ENCODE measurements at regions not wholly inside any gene's neighbourhood (a gene's known extent, or its start where the extent isn't known, plus 50 kb on each side); places are given as distances from the start of the nearest gene placed in this dataset.

GRCh38 chr17:45679426-45679825 lies 104.7 kb upstream of the CRHR1 start:
- no peak for DNase-seq (ENCODE audit: low read depth in 3 of 3, low spot score in 2 of 3)

- no peak for DNase-seq (ENCODE audit: low read depth in 3 of 3, low spot score in 2 of 3)
Observed at GRCh38 chr17:45680360-45680759, 103.8 kb upstream of the CRHR1 start.

- no peak for DNase-seq (ENCODE audit: low read depth in 3 of 3, low spot score in 2 of 3)
Observed at GRCh38 chr17:45681706-45682105, 102.4 kb upstream of the CRHR1 start.

DNA sequence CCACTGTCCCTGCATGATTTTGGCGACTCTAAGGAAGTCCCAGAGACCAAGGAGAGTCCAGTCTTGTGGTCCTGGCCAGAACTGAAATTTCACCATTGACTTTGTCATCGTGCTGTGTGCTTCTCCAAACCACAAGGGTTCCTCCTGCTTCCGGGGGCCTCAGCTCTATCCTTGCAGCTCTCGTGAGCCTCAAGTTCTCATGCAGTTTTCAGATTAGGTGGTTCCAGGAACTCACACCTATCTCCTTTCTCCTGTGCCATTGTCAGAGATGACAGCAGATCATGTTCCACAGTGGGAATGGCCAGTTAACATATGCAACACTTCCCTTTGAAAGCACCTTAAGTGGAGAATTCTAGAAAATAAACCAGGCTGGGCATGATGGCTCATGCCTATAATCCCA lies 97.9 kb upstream of the CRHR1 start:
- DNase-seq (ENCODE audit: low read depth in 3 of 3, low spot score in 2 of 3), result no peak

- no peak for DNase-seq (ENCODE audit: low read depth in 3 of 3, low spot score in 2 of 3)
Observed at GRCh38 chr17:45687594-45687993, 96.5 kb upstream of the CRHR1 start.

- DNase-seq (ENCODE audit: low read depth in 3 of 3, low spot score in 2 of 3), result no peak
Observed at GRCh38 chr17:45688353-45688752, 95.8 kb upstream of the CRHR1 start.

DNA sequence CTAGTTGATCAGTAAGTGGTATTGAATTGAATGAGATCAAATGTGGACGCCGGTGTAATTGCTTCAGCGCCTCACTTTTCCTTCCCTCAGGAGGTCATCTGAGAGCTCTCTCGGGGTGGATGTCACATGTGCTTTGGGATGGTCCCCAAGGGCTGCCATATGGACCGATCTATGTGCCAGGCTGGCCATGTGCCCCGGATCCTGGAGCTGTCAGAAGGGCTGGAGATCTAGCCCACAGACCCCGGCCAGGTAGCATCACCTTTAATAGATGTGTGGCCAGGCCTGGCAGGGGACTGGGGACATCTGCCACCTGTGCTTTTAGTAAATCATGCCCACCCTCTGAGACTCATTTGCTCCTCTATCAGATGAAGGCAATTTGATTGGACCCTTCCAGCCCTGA lies 95.3 kb upstream of the CRHR1 start:
- DNase-seq (ENCODE audit: low read depth in 3 of 3, low spot score in 2 of 3), result no peak

- DNase-seq (ENCODE audit: low read depth in 3 of 3, low spot score in 2 of 3), result no peak
Observed at GRCh38 chr17:45689451-45689850, 94.7 kb upstream of the CRHR1 start.

- DNase-seq (ENCODE audit: low read depth in 3 of 3, low spot score in 2 of 3), result no peak
Observed at GRCh38 chr17:45690625-45691275, 93.4 kb upstream of the CRHR1 start.

DNA sequence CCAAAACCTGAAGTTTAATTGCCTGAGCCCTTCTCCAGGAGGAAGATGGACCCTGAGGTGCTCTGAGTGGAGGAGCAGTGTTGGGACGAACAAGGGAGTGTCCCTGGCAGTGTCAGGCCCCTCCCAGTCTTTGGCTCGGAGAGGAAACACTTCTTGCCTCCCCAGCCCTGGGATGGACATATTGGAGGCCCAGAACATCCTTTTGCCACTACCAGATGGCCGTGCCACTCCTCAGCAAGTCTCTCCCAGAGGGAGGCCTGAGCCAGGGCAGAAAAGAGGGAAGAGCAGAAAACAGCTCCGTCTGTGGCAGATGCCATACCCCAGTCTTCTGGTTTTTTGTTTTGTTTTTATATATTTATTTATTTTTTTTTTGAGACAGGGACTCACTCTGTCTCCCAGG lies 91.5 kb upstream of the CRHR1 start:
- no peak for DNase-seq (ENCODE audit: low read depth in 3 of 3, low spot score in 2 of 3)

GRCh38 chr17:45693792-45694191 lies 90.3 kb upstream of the CRHR1 start:
- no peak for DNase-seq (ENCODE audit: low read depth in 3 of 3, low spot score in 2 of 3)

- no peak for DNase-seq (ENCODE audit: low read depth in 3 of 3, low spot score in 2 of 3)
Observed at GRCh38 chr17:45696442-45696841, 87.7 kb upstream of the CRHR1 start.

GRCh38 chr17:45697076-45697475 lies 87.0 kb upstream of the CRHR1 start:
- no peak for DNase-seq (ENCODE audit: low read depth in 3 of 3, low spot score in 2 of 3)

DNA sequence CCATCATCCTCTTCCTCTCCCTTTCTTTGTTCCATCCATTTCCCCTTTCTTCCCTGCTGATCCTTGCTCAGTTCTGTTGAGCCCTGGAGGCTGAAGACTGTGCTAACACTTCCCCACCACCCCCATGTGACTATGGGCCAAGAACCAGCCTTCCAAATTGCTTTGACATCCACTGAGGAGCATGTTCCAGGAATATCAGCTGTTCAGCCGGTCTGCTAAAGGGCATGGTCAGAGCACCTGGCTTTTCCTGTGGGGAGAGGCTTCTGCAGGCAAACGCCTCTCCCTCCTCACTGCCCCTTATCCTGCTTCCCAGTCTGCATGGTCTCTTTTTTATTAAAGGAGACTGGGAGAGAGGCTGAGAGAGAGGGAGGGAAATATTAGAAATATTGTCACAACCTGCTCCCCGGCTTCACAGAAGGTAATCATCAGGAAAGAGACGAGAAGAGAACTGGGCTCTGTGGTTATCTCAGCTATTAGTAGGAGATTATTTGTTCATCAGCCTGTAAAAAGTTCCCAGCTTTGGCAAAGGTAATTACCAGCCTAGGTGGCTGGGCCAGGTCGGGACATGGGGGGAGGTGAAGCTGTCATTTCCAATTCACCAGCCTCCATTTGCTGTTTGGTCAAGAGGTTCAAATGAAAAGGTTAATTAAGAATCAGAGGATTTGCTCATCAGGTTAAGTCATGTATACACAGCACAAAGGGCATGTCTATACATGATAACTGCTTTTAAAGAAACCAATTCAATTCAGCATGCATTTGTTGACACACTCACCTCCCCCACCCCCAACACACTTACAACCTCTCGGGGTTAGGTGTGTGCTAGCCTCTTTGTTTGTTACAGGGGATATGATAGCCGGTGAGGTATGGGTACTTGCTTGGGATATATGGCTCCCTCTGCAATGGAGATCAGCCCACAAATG lies 83.7 kb upstream of the CRHR1 start:
- no peak for DNase-seq (ENCODE audit: low read depth in 3 of 3, low spot score in 2 of 3)

- DNase-seq (ENCODE audit: low read depth in 3 of 3, low spot score in 2 of 3), result peak; percentile 13 to 50 (median 38)
Observed at GRCh38 chr17:45702666-45703266, 81.4 kb upstream of the CRHR1 start.

DNA sequence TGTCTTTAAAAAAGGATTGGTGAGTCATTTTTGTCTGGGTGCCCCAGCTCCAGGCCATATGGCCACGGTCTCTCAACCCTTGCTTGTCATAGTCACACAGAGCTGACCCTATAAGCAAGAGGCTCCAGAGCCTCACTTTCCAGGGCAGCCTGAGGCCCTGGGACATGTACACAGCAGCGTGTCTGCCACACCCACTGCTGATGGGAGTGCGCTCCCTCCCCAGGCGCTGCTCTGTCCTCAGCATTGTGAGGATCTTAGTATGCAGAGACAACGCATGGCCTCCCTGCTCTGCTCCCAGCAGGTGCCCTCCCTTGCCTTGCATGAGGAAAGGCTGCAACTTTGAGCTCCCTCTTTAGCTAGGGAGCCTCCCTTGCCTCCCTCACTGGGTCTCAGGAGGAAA lies 80.8 kb upstream of the CRHR1 start:
- DNase-seq (ENCODE audit: low read depth in 3 of 3, low spot score in 2 of 3), result no peak

DNA sequence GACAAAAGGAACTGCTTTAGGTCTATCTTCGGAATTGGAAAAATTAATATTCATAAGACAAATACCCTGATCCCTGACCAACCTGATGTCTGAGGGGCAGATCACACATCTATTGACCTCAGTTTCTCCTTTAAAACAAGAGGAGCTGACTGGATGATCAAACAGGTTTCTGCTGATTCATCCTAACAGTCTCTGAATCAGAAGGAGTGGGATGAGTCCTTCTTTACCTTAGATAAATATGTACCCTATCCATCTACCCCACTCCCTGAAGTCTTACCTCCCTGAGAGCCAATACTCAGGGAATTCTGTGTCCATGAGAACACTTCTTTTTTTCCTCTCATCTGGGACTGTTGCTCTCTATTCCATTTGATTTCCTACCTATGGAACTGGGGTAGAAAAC lies 80.3 kb upstream of the CRHR1 start:
- DNase-seq (ENCODE audit: low read depth in 3 of 3, low spot score in 2 of 3), result no peak

- DNase-seq (ENCODE audit: low read depth in 3 of 3, low spot score in 2 of 3), result no peak
Observed at GRCh38 chr17:45704251-45704650, 79.9 kb upstream of the CRHR1 start.

DNA sequence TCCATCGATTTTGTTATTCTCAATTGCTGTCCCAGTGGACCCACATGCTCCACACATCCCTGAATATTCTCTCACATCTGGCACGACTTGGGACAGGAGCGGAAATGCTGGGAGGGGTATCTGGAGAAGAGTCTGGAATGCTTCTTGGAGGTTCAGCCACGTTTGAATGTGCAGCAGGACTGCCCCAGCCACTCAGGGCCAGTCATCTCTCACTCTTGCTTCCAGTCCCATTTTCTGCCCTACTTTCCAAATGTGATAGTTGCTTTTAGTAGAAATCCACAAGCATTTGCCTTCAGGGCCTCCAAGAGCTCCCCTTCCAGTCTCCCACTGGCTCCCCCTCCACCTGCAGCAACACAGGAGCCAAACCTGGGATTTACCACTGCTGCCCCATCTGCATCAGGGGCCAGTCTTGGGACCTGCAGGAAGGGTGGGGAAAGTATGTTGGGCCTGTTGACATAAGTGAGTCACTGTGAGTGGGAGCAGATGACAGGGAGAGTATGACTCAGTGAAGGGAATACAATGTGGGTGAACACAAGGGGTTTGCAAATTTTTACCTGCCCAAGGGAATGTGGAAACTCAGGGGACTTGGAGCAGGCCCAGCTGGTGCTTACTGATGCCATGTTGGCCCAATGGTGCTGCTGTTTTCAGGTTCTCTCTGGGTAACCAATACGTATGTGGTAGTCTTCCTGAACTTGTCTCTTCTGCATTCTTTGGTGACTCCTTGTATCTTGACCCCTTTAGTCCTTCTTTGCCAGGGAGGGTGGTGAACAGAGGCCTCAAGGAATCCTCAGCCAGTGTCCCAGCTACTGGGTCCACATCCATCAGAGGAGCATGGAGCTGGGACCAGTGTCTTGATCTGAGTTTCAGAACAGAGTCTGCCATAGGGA lies 78.8 kb upstream of the CRHR1 start:
- no peak for DNase-seq (ENCODE audit: low read depth in 3 of 3, low spot score in 2 of 3)

- DNase-seq (ENCODE audit: low read depth in 3 of 3, low spot score in 2 of 3), result no peak
Observed at GRCh38 chr17:45706033-45706432, 78.1 kb upstream of the CRHR1 start.

Data from right renal cortex interstitium (tissue), 3 donors.